Endometrium (tissue), 2 donors: ENCODE measurements at regions not wholly inside any gene's neighbourhood (a gene's known extent, or its start where the extent isn't known, plus 50 kb on each side); places are given as distances from the start of the nearest gene placed in this dataset.
"Not testable (repeated sequence)": the region's sequence is repeated elsewhere in the genome, so short reads cannot be mapped to it uniquely, and the experiment has no call there.

ENCODE experiments used
- FAIRE-seq: peaks from 2 replicates; lab custom pipeline; 2012; peaks lifted over from hg19 to GRCh38; lab: Jason Lieb, UNC
- donor health status: control.
- donor health status: control.

- FAIRE-seq = no peak
These were observed 1101.8 kb downstream of the TAF11L14 start for GRCh38 chr5:18736051-18736398.

- not testable (repeated sequence) for FAIRE-seq
These were observed 1102.5 kb downstream of the TAF11L14 start for GRCh38 chr5:18736736-18737135.

GRCh38 chr5:18740301-18740700, 1106.0 kb downstream of the TAF11L14 start:
- no peak for FAIRE-seq

- no peak for FAIRE-seq
These were observed 1108.6 kb downstream of the TAF11L14 start for GRCh38 chr5:18742830-18743229.

GRCh38 chr5:18744441-18744840, 1110.2 kb downstream of the TAF11L14 start:
- no peak for FAIRE-seq

GRCh38 chr5:18745042-18745987, 1111.1 kb downstream of the TAF11L14 start:
- no peak for FAIRE-seq

- FAIRE-seq = no peak
These were observed 1111.8 kb downstream of the TAF11L14 start for GRCh38 chr5:18745988-18746615.

GRCh38 chr5:18749763-18750162, 1115.5 kb downstream of the TAF11L14 start:
- FAIRE-seq = no peak

GRCh38 chr5:18752317-18752716, 1118.1 kb downstream of the TAF11L14 start:
- no peak for FAIRE-seq

- no peak for FAIRE-seq
These were observed 1119.9 kb downstream of the TAF11L14 start for GRCh38 chr5:18754201-18754600.

GRCh38 chr5:18761801-18762200, 1127.5 kb downstream of the TAF11L14 start:
- FAIRE-seq = no peak

GRCh38 chr5:18764161-18764560, 1129.9 kb downstream of the TAF11L14 start:
- no peak for FAIRE-seq

GRCh38 chr5:18765304-18765703, 1131.0 kb downstream of the TAF11L14 start:
- no peak for FAIRE-seq

GRCh38 chr5:18771097-18771610, 1136.9 kb downstream of the TAF11L14 start:
- no peak for FAIRE-seq

- no peak for FAIRE-seq
These were observed 1138.2 kb downstream of the TAF11L14 start for GRCh38 chr5:18772475-18772874.

- FAIRE-seq = no peak
These were observed 1144.0 kb downstream of the TAF11L14 start for GRCh38 chr5:18778225-18778624.

- FAIRE-seq = no peak
These were observed 1155.1 kb downstream of the TAF11L14 start for GRCh38 chr5:18789218-18789998.

GRCh38 chr5:18792145-18792544, 1157.9 kb downstream of the TAF11L14 start:
- no peak for FAIRE-seq

- no peak for FAIRE-seq
These were observed 1163.0 kb downstream of the TAF11L14 start for GRCh38 chr5:18797222-18797621.

- FAIRE-seq = no peak
These were observed 1163.8 kb downstream of the TAF11L14 start for GRCh38 chr5:18798058-18798457.

GRCh38 chr5:18799482-18800128, 1165.3 kb downstream of the TAF11L14 start:
- no peak for FAIRE-seq
